NCI-H82 treated with DMSO at 0.1 percent for 48 hours (cell line): ENCODE measurements at regions not wholly inside any gene's neighbourhood (a gene's known extent, or its start where the extent isn't known, plus 50 kb on each side); places are given as distances from the start of the nearest gene placed in this dataset.

Experiments used
- DNase-seq: peaks from one replicate; lab custom pipeline; 2025; ENCODE audit not compliant: unreplicated experiment; lab: John Stamatoyannopoulos, UW

DNA sequence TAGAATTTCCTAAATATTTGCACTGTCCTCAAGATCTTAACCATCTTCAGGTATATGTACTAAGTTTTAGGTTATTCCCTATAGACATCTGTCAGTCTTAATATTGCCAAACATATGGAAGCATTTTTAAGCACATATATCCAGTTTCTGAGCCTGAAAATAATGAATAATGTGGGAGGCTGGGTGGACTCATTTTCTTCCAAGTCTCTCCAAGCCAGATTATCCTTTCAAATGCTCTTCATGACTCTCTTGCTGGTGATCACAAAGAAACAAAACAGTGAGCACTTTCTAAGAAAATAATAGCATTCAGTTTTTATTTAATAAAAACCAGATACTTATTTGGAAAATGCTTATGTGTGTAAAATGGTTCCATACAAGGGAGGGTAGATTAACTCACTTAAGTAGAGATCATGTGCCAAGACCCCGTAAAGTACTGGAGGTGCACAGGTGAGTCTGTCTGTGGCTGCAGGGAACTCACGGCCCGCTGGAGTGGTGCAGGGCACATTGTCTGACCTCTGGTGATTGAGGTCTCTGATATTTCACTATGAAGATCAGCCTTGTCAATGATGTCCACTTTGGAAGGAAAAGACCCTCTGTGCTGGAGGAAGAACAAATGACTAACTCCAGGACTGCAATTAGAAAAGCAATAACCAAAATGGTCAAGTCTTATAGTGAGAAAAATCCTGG lies 161.6 kb downstream of the TMEM18 start:
- DNase-seq, result no peak

DNA sequence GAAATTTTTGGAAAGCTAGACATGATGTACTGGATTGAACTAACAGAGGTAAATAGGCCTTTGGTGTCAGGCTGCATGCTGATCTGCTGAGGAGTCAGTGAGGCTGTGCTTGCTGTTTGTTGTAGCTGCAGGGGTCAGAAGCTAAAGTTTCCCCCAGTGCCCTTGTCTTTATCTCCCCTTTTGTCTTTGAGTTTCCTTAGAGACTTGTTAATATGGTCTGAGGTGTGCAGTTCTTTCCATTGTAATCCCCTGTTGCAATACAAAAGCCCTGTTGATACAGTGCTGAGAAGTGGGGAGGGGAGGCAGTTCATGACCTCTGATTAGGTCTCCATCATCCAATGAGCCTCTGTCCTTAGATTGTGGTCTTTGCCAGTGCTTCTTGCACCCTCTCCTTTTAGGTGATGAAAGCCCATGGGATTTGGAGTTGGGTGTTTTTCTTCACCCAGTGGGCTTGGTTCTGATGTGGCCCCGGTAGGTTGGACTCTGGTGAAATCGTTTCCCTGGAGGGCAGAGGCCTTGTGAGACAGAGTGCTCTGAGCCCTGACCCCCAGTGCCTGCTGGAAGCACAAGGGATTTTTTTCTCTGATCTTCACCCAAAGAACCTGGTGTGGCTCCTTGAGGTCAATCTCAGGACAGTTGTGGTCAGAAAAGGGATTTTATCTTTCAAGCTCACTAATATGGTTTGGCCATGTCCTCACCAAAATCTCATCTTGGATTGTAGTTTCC lies 163.1 kb downstream of the TMEM18 start:
- no peak for DNase-seq

DNA sequence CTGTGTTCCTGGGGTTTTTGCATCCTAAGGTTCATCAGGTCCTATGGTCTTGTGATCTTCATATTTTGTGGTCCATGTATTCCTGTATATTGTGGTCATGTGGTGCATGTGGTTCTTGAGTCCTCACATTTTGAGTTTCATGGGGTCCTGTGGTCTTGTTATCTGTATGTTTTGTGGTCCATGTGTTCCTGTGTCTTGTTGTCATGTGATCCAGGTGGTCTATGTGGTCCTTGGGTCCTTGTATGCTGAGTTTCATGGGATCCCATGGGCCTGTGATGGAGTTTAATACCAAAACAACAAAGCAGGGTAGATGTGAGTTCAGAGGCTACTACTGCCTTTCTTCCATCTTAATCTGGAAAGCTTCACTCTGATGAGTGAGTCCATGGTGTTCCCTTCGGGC lies 166.4 kb downstream of the TMEM18 start:
- DNase-seq, result no peak

DNA sequence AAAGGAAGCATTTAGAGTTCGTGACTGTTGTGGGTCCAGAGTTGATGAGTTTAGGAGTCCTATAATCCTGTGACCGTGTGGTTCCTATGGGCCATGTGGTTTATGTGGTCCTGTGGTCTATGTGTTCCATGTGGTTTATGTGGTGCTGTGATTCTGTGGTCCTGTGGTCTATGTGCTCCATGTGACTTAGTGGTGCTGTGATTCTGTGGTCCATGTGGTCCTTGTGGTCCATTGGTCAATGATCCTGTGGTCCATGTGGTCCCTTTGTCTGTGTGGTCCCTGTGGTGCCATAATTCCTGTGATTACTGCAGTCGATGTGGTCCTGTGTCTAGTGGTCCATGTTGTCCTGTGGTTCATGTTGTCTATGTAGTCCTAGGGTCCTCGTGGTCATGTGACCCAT lies 167.3 kb downstream of the TMEM18 start:
- no peak for DNase-seq

DNA sequence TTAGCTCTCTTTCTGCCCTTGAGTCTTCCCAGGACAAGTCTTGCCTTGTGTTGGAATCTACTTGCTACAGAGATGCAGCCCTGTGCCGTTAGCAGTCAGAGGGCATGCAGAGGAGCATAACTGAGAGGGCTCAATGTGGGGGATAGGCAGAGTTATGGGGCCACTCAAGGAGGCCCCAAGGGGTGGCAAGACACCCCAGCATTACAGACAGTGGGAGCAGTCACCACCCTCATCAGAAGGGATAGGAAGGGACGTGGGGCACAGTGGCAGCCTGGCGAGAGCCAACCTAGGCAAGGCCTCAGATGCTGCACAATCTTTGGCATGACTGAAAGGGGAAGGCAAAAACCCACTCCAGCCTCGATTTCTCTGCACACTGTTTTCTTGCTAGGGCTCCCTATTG lies 169.1 kb downstream of the TMEM18 start:
- no peak for DNase-seq

GRCh38 chr2:506866-507265 lies 170.3 kb downstream of the TMEM18 start:
- DNase-seq, result no peak

GRCh38 chr2:506451-506850 lies 170.8 kb downstream of the TMEM18 start:
- DNase-seq, result no peak

- DNase-seq, result no peak
Observed at GRCh38 chr2:505941-506340, 171.3 kb downstream of the TMEM18 start.

- no peak for DNase-seq
Observed at GRCh38 chr2:503288-503999, 173.8 kb downstream of the TMEM18 start.

DNA sequence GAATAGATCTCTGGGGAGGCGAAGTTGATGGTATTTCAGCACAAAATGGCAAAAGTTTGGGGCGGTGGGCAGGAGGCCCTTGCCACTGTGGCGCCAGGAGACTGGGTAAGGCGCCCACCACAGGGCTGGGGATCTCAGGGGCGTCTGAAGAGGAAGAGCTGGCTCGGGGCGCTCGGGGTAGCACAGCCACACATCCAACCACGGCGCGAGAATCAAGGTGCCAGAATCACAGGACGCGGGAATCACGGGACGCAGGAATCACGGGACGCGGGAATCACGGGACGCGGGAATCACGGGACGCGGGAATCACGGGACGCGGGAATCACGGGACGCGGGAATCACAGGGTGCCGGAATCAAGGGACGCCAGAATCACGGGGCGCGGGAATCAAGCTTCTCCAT lies 174.4 kb downstream of the TMEM18 start:
- DNase-seq, result no peak

GRCh38 chr2:501667-502066 lies 175.5 kb downstream of the TMEM18 start:
- no peak for DNase-seq

GRCh38 chr2:501130-501529 lies 176.1 kb downstream of the TMEM18 start:
- no peak for DNase-seq

DNA sequence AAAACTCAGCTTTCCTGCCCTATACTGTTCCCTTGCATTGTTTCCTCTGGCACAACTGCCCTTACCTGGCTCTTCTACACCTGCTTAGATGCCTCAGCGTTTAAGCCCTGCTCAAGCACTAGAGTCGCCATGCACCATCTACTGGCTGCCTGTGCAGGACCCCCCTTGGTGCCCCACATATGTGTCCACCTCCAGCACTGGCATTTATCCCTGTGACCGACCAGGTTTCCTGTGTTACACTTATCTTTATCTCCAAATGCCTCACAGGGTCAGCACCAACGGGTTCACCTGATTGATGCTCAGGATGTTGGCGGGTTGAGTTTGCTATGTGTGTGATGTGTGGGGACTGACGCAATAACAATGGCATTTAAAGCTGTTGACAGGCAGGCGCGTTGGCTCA lies 177.5 kb downstream of the TMEM18 start:
- no peak for DNase-seq

DNA sequence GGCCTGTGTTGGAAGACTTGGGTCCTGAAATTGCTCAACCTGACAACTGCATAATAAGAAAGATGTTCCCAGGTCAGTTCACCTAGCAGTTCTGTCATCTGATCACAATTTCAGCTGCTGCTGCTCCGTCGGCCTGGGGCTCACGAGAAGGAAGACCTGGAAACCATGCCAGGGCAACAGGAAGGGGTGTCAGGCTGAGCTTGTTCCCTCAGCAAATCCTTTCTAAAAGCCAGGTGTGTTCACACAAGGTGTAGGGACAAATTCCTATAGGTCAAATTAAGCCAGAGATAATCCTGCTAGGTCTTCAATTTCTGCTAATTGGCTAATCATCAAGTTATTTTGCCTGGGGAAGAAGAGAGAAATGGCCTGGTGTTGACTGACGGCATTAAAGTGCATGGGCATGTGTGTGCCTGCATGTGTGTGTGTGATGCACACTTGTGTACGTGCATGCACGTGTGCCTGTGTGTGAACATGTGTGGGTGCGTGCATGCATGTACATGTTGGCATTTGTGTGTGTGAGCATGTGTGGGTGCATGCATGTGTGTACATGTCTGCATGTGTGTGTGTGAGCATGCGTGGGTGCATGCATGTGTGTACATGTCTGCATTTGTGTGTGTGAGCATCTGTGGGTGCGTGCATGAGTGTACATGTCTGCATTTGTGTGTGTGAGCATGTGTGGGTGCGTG lies 178.6 kb downstream of the TMEM18 start:
- DNase-seq, result no peak

DNA sequence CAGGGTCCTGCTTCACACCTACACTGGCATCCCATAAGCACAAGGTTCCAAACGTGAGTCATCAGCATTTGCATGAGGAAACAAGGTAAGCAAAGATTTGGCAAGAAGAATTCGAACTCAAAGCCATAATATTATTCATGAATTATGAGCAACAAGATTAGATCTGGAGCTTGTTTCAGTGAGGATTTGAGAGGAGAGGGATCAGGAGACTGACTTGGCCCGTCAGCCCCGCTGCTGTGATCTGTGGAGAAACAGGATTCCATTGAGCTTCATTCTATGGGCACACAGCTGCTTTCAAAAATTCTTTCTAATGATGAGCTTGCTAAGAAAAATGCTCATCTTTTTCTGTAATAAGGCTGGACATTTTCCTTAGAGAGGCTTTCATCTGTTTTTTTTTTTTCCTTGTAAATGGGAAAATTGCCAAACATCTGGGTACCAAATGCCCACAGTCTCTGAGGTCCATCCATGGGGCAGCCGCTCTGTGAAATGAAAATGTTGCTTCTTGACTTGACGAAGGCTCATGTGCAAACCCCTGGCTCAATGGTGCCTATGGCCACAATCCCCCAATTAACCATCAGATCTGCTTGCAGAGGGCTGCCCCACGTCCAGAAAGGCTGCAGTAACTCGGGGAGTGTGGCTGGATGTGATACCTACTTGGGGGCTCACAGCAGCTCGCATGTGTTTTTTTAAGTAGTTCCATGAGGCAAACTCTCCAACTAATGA lies 179.3 kb downstream of the TMEM18 start:
- no peak for DNase-seq

- no peak for DNase-seq
Observed at GRCh38 chr2:496729-497128, 180.5 kb downstream of the TMEM18 start.

DNA sequence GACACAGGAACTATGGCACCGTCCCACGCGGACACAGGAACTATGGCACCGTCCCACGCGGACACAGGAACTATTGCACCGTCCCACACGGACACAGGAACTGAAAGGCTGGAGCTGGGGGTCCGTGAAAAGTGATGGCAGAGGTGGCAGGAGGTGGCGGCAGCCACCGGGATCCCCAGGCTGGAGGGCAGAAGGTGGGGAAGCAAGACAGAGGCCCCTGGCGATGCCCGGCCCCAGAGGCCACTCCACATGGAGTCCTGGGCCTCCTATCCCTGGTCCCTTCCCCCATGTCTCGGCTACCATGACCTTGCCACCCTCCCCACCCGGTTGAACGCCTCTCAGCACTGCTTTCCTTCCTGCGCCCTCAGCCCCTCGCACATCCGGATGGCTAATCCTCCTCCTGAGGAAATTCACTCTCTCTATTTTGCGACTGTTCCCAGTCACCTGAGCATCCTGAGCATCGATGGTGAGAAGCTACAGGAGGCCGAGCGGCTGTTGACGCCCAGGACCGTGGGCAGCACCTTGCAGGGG lies 181.4 kb downstream of the TMEM18 start:
- no peak for DNase-seq

GRCh38 chr2:494853-495252 lies 182.4 kb downstream of the TMEM18 start:
- no peak for DNase-seq

- no peak for DNase-seq
Observed at GRCh38 chr2:493228-493627, 184.0 kb downstream of the TMEM18 start.

DNA sequence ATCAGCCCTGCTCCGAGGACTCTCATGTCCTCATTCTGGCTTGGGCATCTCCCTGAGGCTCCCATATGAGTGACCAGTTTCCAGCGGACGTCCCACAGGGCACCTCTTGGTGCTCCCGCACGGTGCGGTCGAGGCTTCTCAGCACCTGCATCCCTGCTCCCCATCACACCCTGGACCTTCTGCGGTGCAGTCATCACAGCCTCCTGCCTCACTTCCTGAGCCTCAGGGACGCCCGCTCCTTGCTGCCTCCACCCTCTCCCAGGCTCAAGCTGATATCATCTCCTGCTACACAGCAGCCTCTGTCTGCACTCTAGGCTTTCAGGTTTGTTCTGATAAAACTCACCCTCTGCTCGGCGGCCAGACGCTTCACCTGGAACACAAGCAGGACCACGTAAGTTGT lies 185.0 kb downstream of the TMEM18 start:
- no peak for DNase-seq

DNA sequence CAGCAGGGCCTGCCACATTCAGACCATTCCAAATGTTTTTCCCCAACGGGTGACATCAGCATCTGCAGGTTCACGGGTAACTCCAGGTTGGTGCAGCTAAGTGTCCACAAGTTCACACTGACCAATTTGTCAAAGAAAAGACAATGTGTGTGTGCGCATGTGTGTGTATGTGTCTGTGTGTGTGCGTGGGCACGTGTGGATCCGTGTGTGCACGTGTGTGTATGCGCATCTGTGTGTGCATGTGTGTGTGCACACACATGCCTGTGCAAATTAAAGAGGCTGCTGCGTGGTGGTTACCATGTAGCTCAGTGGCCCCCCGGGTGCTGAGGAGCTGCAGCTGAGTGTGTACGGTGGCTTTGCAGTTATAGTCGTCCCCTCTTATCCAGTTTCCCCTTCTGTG lies 187.4 kb downstream of the TMEM18 start:
- DNase-seq, result no peak
